ENCODE measurements at regions not wholly inside any gene's neighbourhood (a gene's known extent, or its start where the extent isn't known, plus 50 kb on each side); places are given as distances from the start of the nearest gene placed in this dataset.

DNA sequence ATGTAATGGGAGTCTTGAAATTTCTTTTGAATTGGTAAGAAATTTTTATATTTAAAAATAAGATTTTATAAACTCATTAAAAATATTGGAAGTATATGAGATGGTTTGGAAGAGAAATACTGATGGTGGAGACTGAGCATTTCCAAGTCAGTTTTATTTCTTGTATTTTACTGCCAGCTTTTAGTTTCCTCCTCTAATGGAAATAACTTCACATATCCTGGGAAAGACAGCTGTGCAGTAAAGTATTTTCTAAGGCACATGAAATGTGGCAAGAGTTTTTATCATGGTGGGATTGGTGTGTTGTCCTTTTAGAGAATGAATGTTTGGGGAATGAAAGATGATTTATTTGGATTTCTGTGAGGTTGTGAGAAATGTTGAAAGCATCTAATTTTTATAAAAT lies 346.9 kb upstream of the RGS6 start:
- no peak for TF ChIP-seq POLR2A (IDR thresholded peaks at IDR 0.05; ENCODE audit: low read depth)
- TF ChIP-seq, protein P1, sequence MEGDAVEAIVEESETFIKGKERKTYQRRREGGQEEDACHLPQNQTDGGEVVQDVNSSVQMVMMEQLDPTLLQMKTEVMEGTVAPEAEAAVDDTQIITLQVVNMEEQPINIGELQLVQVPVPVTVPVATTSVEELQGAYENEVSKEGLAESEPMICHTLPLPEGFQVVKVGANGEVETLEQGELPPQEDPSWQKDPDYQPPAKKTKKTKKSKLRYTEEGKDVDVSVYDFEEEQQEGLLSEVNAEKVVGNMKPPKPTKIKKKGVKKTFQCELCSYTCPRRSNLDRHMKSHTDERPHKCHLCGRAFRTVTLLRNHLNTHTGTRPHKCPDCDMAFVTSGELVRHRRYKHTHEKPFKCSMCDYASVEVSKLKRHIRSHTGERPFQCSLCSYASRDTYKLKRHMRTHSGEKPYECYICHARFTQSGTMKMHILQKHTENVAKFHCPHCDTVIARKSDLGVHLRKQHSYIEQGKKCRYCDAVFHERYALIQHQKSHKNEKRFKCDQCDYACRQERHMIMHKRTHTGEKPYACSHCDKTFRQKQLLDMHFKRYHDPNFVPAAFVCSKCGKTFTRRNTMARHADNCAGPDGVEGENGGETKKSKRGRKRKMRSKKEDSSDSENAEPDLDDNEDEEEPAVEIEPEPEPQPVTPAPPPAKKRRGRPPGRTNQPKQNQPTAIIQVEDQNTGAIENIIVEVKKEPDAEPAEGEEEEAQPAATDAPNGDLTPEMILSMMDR (IDR thresholded peaks at IDR 0.05), result no peak
- no peak for TF ChIP-seq EP300 (IDR thresholded peaks at IDR 0.05)
- TF ChIP-seq POLR2AphosphoS5 (IDR thresholded peaks at IDR 0.05), result no peak

Data from esophagus muscularis mucosa (tissue), 4 donors.